DMS114 treated with DMSO at 0.1 percent for 48 hours (cell line): ENCODE measurements at regions not wholly inside any gene's neighbourhood (a gene's known extent, or its start where the extent isn't known, plus 50 kb on each side); places are given as distances from the start of the nearest gene placed in this dataset.
A peak's percentile ranks its signal among the peaks of the same experiment; 100 is the strongest.
"Not testable (repeated sequence)": the region's sequence is repeated elsewhere in the genome, so short reads cannot be mapped to it uniquely, and the experiment has no call there.

Experiments
- DNase-seq: peaks from one replicate; lab custom pipeline; 2025; ENCODE audit not compliant: unreplicated experiment; lab: John Stamatoyannopoulos, UW

- no peak for DNase-seq
Observed at GRCh38 chrX:81348388-81348787, 146.5 kb downstream of the SH3BGRL start.

GRCh38 chrX:81354954-81355353 lies 153.1 kb downstream of the SH3BGRL start:
- DNase-seq: no peak

GRCh38 chrX:81355436-81355835 lies 153.5 kb downstream of the SH3BGRL start:
- DNase-seq: no peak

GRCh38 chrX:81367291-81367690 lies 165.4 kb downstream of the SH3BGRL start:
- DNase-seq: no peak

- peak; percentile 8 for DNase-seq
Observed at GRCh38 chrX:81377329-81377728, 175.4 kb downstream of the SH3BGRL start.

GRCh38 chrX:81378560-81378959 lies 176.7 kb downstream of the SH3BGRL start:
- DNase-seq: no peak

- DNase-seq: no peak
Observed at GRCh38 chrX:81390237-81390636, 188.3 kb downstream of the SH3BGRL start.

GRCh38 chrX:81392396-81392795 lies 190.5 kb downstream of the SH3BGRL start:
- DNase-seq: no peak

GRCh38 chrX:81405781-81406180 lies 203.9 kb downstream of the SH3BGRL start:
- no peak for DNase-seq

- DNase-seq: no peak
Observed at GRCh38 chrX:81411517-81411916, 209.6 kb downstream of the SH3BGRL start.

GRCh38 chrX:81412428-81412827 lies 210.5 kb downstream of the SH3BGRL start:
- DNase-seq: no peak

- not testable (repeated sequence) for DNase-seq
Observed at GRCh38 chrX:81412857-81413256, 211.0 kb downstream of the SH3BGRL start.

- peak; percentile 1 for DNase-seq
Observed at GRCh38 chrX:81414630-81415029, 212.7 kb downstream of the SH3BGRL start.
